PFSK-1 (cell line): ENCODE measurements at regions not wholly inside any gene's neighbourhood (a gene's known extent, or its start where the extent isn't known, plus 50 kb on each side); places are given as distances from the start of the nearest gene placed in this dataset.

Source experiments
- FOXP2 ChIP-seq: optimal IDR thresholded peaks from 2 replicates; pipeline ENCODE3; 2011; ENCODE audit warnings: borderline replicate concordance, control low read depth, inconsistent platforms; ENCODE audit not compliant: insufficient read depth; ENCODE audit errors: extremely low read length, extremely low read depth
- POLR2AphosphoS5 ChIP-seq: IDR thresholded peaks from 2 replicates; pipeline ENCODE4 v1.6.1; 2012; ENCODE audit warnings: low read depth, mild to moderate bottlenecking, control low read depth, low read length, moderate library complexity
- SIN3A ChIP-seq: IDR thresholded peaks from 2 replicates; pipeline ENCODE4 v1.6.1; 2012; ENCODE audit warnings: mild to moderate bottlenecking, low read length, moderate library complexity, borderline replicate concordance; ENCODE audit not compliant: insufficient read depth
- TAF1 ChIP-seq: IDR thresholded peaks from 2 replicates; pipeline ENCODE4 v1.6.1; 2012; ENCODE audit warnings: low read length, control low read depth, borderline replicate concordance; ENCODE audit not compliant: insufficient read depth
- TF ChIP-seq, protein P1 (sequence below), 2 experiments: IDR thresholded peaks; 2 replicates each; pipeline versions ENCODE4 v1.6.1 to v1.8.0; 2011 to 2012; ENCODE audit warnings: low read depth in 2 of 2, low read length in 2 of 2, control low read depth in 1 of 2, inconsistent platforms in 1 of 2, mild to moderate bottlenecking in 1 of 2, moderate library complexity in 1 of 2; ENCODE audit not compliant: insufficient read depth in 1 of 2

DNA sequence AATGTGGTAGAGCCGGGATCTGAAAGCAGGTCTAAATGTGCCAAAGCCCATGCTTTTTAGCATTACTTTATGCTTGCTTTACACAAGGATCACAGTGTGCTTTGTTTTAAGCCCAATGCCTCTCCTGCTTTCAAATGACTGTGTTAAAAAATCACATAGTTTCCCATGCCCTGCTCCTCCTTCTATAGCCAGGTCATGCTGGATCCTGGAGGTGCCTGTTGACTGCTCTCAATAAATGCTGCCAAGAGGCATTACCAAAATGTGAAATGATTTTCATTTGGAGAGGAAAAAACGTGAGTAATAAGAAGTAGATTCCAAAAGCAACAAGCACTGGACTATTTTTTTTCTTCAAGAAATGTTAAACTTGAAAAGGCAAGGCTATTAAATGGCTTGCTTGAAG, 420.7 kb upstream of the USP24 start:
- no peak for TF ChIP-seq TAF1
- TF ChIP-seq FOXP2 = no peak
- TF ChIP-seq, protein P1, sequence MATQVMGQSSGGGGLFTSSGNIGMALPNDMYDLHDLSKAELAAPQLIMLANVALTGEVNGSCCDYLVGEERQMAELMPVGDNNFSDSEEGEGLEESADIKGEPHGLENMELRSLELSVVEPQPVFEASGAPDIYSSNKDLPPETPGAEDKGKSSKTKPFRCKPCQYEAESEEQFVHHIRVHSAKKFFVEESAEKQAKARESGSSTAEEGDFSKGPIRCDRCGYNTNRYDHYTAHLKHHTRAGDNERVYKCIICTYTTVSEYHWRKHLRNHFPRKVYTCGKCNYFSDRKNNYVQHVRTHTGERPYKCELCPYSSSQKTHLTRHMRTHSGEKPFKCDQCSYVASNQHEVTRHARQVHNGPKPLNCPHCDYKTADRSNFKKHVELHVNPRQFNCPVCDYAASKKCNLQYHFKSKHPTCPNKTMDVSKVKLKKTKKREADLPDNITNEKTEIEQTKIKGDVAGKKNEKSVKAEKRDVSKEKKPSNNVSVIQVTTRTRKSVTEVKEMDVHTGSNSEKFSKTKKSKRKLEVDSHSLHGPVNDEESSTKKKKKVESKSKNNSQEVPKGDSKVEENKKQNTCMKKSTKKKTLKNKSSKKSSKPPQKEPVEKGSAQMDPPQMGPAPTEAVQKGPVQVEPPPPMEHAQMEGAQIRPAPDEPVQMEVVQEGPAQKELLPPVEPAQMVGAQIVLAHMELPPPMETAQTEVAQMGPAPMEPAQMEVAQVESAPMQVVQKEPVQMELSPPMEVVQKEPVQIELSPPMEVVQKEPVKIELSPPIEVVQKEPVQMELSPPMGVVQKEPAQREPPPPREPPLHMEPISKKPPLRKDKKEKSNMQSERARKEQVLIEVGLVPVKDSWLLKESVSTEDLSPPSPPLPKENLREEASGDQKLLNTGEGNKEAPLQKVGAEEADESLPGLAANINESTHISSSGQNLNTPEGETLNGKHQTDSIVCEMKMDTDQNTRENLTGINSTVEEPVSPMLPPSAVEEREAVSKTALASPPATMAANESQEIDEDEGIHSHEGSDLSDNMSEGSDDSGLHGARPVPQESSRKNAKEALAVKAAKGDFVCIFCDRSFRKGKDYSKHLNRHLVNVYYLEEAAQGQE (IDR thresholded peaks at IDR 0.05; ENCODE audit: insufficient read depth in 1 of 2, low read depth in 2 of 2, low read length in 2 of 2) = no peak
- TF ChIP-seq POLR2AphosphoS5 = no peak
- no peak for TF ChIP-seq SIN3A

DNA sequence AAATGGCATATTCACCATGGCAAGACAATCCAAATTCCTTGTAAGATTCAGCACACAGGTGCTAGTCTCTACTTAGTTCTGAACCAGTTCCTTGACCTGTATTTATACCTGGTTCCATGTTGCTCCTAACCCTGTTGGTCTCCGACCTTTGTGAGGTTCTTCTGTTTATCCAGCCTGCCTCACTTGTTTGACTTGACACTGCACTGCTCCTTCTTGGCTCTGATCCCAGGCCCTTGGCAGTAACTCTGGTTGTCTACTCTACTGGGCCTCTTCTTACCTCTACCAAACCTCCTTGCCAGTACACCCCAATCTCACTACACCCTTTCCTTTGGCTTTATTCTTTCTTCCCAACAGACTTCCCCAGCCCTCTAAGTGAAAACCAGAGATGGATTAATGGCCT, 419.4 kb upstream of the USP24 start:
- TF ChIP-seq, protein P1 (IDR thresholded peaks at IDR 0.05; ENCODE audit: insufficient read depth in 1 of 2, low read depth in 2 of 2, low read length in 2 of 2) = no peak
- TF ChIP-seq FOXP2 (no peak), SIN3A (no peak), POLR2AphosphoS5 (no peak), TAF1 (no peak)

DNA sequence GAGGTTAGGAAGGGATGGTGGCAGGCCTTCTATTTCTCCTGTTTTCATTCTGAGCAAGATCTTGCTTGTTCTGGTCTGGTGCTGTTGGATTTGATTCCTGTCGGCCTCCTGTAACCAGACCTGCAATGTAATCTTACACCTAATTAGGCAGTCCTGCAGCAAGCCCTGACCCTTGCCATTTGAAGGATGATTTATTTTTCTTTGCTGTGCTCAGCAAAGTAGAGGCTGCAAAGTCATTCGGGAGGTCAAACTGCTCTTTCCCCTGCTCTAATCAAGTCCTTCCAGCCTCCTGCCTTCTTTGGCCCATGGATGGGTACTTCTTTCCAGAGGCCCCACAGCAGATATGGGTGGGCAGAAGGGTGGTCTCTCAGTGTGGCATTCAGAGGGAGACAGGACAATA, 417.7 kb upstream of the USP24 start:
- TF ChIP-seq SIN3A (no peak), FOXP2 (no peak), POLR2AphosphoS5 (no peak), TAF1 (no peak)
- TF ChIP-seq, protein P1 (IDR thresholded peaks at IDR 0.05; ENCODE audit: insufficient read depth in 1 of 2, low read depth in 2 of 2, low read length in 2 of 2) = no peak

DNA sequence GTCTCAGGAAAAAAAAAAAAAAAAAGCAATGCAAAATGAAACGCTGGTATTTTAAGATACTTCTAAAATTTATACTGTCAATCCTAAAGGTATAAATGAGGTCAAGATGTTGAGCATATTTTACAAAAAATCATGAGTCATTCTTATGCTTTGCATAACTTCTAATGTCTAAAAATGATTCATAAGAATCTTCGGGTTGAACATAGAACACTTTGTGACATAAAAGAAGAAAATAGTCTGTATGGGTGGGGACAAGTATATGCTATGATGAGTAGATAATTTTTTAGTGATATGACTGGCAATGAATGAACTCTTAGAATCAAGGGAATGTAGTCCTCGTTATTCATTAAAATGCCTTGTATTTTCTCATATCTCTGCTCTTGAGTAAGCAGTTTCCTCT, 416.9 kb upstream of the USP24 start:
- TF ChIP-seq FOXP2 (no peak), TAF1 (no peak), SIN3A (no peak), POLR2AphosphoS5 (no peak)
- TF ChIP-seq, protein P1 (IDR thresholded peaks at IDR 0.05; ENCODE audit: insufficient read depth in 1 of 2, low read depth in 2 of 2, low read length in 2 of 2) = no peak

DNA sequence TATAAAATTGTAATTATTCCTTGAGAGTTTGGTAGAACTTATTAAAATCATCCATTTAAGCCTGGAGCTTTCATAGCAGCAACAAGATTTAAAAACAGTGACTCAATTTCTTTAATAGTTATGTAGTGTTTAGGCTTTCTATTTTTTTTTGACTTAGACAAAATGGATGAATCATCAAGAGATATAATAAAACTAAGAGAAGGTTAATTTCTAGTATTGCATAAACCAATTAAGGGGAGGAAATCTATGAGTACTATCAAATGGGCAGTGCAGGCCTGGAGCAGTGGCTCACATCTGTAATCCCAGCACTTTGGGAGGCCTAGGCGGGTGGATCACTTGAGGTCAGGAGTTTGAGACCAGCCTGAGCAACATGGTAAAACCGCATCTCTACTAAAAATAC, 416.3 kb upstream of the USP24 start:
- TF ChIP-seq TAF1 = no peak
- TF ChIP-seq, protein P1 (IDR thresholded peaks at IDR 0.05; ENCODE audit: insufficient read depth in 1 of 2, low read depth in 2 of 2, low read length in 2 of 2) = no peak
- TF ChIP-seq FOXP2 = no peak
- no peak for TF ChIP-seq SIN3A
- no peak for TF ChIP-seq POLR2AphosphoS5
